ENCODE measurements at regions not wholly inside any gene's neighbourhood (a gene's known extent, or its start where the extent isn't known, plus 50 kb on each side); places are given as distances from the start of the nearest gene placed in this dataset.
"Not testable (repeated sequence)": the region's sequence is repeated elsewhere in the genome, so short reads cannot be mapped to it uniquely, and the experiment has no call there.

- no peak for TF ChIP-seq POLR2A (IDR thresholded peaks at IDR 0.05)
- TF ChIP-seq EP300 (IDR thresholded peaks at IDR 0.05), result no peak
- no peak for TF ChIP-seq CTCF (IDR thresholded peaks at IDR 0.05)
- WGBS, 2 donors, result 93 to 96% methylated on average over 5 of the region's 5 CpGs
- Histone ChIP-seq H3K9me3 (peaks cover 0 to 9% (median 0%) of the 10 kb centered on the region in 4 donors), H3K36me3 (no peaks in the 10 kb centered on the region), H3K27me3 (no peaks in the 10 kb centered on the region), H3K4me1 (peaks cover 0 to 9% (median 0%) of the 10 kb centered on the region in 4 donors), H3K4me3 (no peak overlapping the region), H3K27ac (no peak overlapping the region)
- no peak for DNase-seq (ENCODE audit: low spot score in 2 of 2)
Observed at GRCh38 chr10:118969014-118969413, 60.5 kb upstream of the NANOS1 start.

GRCh38 chr10:118970770-118971169 is 58.7 kb upstream of the NANOS1 start:
- Histone ChIP-seq H3K4me3 (no peak overlapping the region), H3K9me3 (peaks cover 0 to 17% (median 0%) of the 10 kb centered on the region in 4 donors), H3K36me3 (no peaks in the 10 kb centered on the region), H3K4me1 (peaks cover 0 to 9% (median 0%) of the 10 kb centered on the region in 4 donors), H3K27ac (no peak overlapping the region), H3K27me3 (no peaks in the 10 kb centered on the region)
- TF ChIP-seq CTCF (IDR thresholded peaks at IDR 0.05) (no peak), EP300 (IDR thresholded peaks at IDR 0.05) (no peak), POLR2A (IDR thresholded peaks at IDR 0.05) (no peak)
- no peak for DNase-seq (ENCODE audit: low spot score in 2 of 2)
- 37 to 56% methylated on average over 5 of the region's 5 CpGs for WGBS, 2 donors

- Histone ChIP-seq H3K27ac (no peak overlapping the region), H3K36me3 (no peaks in the 10 kb centered on the region), H3K4me1 (peaks cover 0 to 8% (median 0%) of the 10 kb centered on the region in 4 donors), H3K4me3 (no peak overlapping the region), H3K9me3 (peaks cover 0 to 17% (median 0%) of the 10 kb centered on the region in 4 donors), H3K27me3 (no peaks in the 10 kb centered on the region)
- no peak for TF ChIP-seq POLR2A (IDR thresholded peaks at IDR 0.05)
- no peak for DNase-seq (ENCODE audit: low spot score in 2 of 2)
- WGBS, 2 donors, result 61 to 62% methylated on average over 7 of the region's 7 CpGs
Observed at GRCh38 chr10:118971187-118971586, 58.3 kb upstream of the NANOS1 start.

- Histone ChIP-seq H3K27me3 (no peaks in the 10 kb centered on the region), H3K36me3 (no peaks in the 10 kb centered on the region), H3K27ac (no peak overlapping the region), H3K9me3 (peaks cover 0 to 17% (median 0%) of the 10 kb centered on the region in 4 donors), H3K4me1 (peaks cover 0 to under 1% (median 0%) of the 10 kb centered on the region in 4 donors), H3K4me3 (no peak overlapping the region)
- 62 to 63% methylated on average over 3 of the region's 3 CpGs for WGBS, 2 donors
- no peak for DNase-seq (ENCODE audit: low spot score in 2 of 2)
- TF ChIP-seq EP300 (IDR thresholded peaks at IDR 0.05) (no peak), POLR2A (IDR thresholded peaks at IDR 0.05) (no peak), CTCF (IDR thresholded peaks at IDR 0.05) (no peak)
Observed at GRCh38 chr10:118971876-118972275, 57.6 kb upstream of the NANOS1 start.

GRCh38 chr10:118973744-118974143 is 55.8 kb upstream of the NANOS1 start:
- DNase-seq (ENCODE audit: low spot score in 2 of 2), result no peak
- WGBS, 2 donors, result 62 to 88% methylated on average over 1 of the region's 1 CpG
- no peak for TF ChIP-seq CTCF (IDR thresholded peaks at IDR 0.05)

GRCh38 chr10:118974951-118975350 is 54.6 kb upstream of the NANOS1 start:
- 62 to 86% methylated on average over 3 of the region's 3 CpGs for WGBS, 2 donors
- Histone ChIP-seq H3K4me3 (no peak overlapping the region), H3K27ac (no peak overlapping the region), H3K36me3 (no peaks in the 10 kb centered on the region), H3K27me3 (no peaks in the 10 kb centered on the region), H3K4me1 (no peaks in the 10 kb centered on the region), H3K9me3 (peaks cover 0 to 17% (median 0%) of the 10 kb centered on the region in 4 donors)
- TF ChIP-seq POLR2A (IDR thresholded peaks at IDR 0.05), result no peak
- TF ChIP-seq CTCF (IDR thresholded peaks at IDR 0.05), result no peak
- TF ChIP-seq EP300 (IDR thresholded peaks at IDR 0.05), result no peak
- no peak for DNase-seq (ENCODE audit: low spot score in 2 of 2)

More at GRCh38 chr10:118973744-118974143, 55.8 kb upstream of the NANOS1 start:
- Histone ChIP-seq H3K27ac (no peak overlapping the region), H3K4me3 (no peak overlapping the region), H3K4me1 (no peaks in the 10 kb centered on the region), H3K27me3 (no peaks in the 10 kb centered on the region), H3K36me3 (no peaks in the 10 kb centered on the region), H3K9me3 (peaks cover 0 to 17% (median 0%) of the 10 kb centered on the region in 4 donors)

- not testable (repeated sequence) for H3K4me3 ChIP-seq; H3K27ac ChIP-seq; H3K27me3 ChIP-seq; H3K36me3 ChIP-seq; H3K4me1 ChIP-seq; DNase-seq (ENCODE audit: low spot score in 2 of 2)
- H3K9me3 ChIP-seq, result peaks cover 0 to 17% (median 0%) of the 10 kb centered on the region in 4 donors
- 86 to 91% methylated on average over 3 of the region's 3 CpGs for WGBS, 2 donors
Observed at GRCh38 chr10:118976219-118976618, 53.3 kb upstream of the NANOS1 start.
